NB4 (cell line): ENCODE measurements at regions not wholly inside any gene's neighbourhood (a gene's known extent, or its start where the extent isn't known, plus 50 kb on each side); places are given as distances from the start of the nearest gene placed in this dataset.

Experiments
- CTCF ChIP-seq: IDR thresholded peaks from one replicate; pipeline ENCODE4 v1.5.1; 2012; ENCODE audit warnings: low read depth, low read length
- POLR2A ChIP-seq: IDR thresholded peaks from 2 replicates; pipeline ENCODE4 v1.6.1; 2011; ENCODE audit warnings: mild to moderate bottlenecking; ENCODE audit not compliant: insufficient read length; ENCODE audit errors: extremely low read depth

- TF ChIP-seq CTCF = no peak
- no peak for TF ChIP-seq POLR2A
These were observed 342.9 kb upstream of the PLXNA2 start for GRCh38 chr1:208587110-208587509.
